RWPE2 (cell line): ENCODE measurements at regions not wholly inside any gene's neighbourhood (a gene's known extent, or its start where the extent isn't known, plus 50 kb on each side); places are given as distances from the start of the nearest gene placed in this dataset.
"Not testable (repeated sequence)": the region's sequence is repeated elsewhere in the genome, so short reads cannot be mapped to it uniquely, and the experiment has no call there.

Experiments used
- ATAC-seq: fragments of 200-7000 bp; cut with Tn5 transposase; 3 replicates; pipeline ENCODE4 v1.9.1; 2021; ENCODE audit warnings: low read depth
- DNase-seq: peaks from one replicate; pipeline ENCODE4 v3.0.0-alpha.2; 2020; ENCODE audit warnings: low spot score
- H3K27ac ChIP-seq: fragments of 450-650 bp; 2 replicates; pipeline ENCODE4 v1.5.1; 2017; ENCODE audit warnings: mild to moderate bottlenecking; ENCODE audit not compliant: poor library complexity, severe bottlenecking
- H3K27me3 ChIP-seq: fragments of 250-450 bp; sonication (Bioruptor Pico); 2 replicates; pipeline ENCODE4 v1.5.1; 2021; ENCODE audit warnings: mild to moderate bottlenecking, moderate library complexity; ENCODE audit not compliant: insufficient read depth, poor library complexity, severe bottlenecking
- H3K36me3 ChIP-seq: fragments of 250-450 bp; sonication (Bioruptor Pico); 2 replicates; pipeline ENCODE4 v1.5.1; 2020; ENCODE audit warnings: low read depth, mild to moderate bottlenecking, moderate library complexity
- H3K4me1 ChIP-seq: fragments of 250-450 bp; sonication (Bioruptor Pico); 2 replicates; pipeline ENCODE4 v1.5.1; 2021; ENCODE audit warnings: mild to moderate bottlenecking, moderate library complexity; ENCODE audit not compliant: insufficient read depth, poor library complexity, severe bottlenecking
- H3K4me3 ChIP-seq: fragments of 250-450 bp; sonication (Bioruptor Pico); 2 replicates; pipeline ENCODE4 v1.5.1; 2021; ENCODE audit warnings: mild to moderate bottlenecking, moderate library complexity; ENCODE audit not compliant: severe bottlenecking
- H3K9me3 ChIP-seq: fragments of 250-450 bp; sonication (Bioruptor Pico); 2 replicates; pipeline ENCODE4 v1.5.1; 2021; ENCODE audit warnings: mild to moderate bottlenecking, moderate library complexity; ENCODE audit not compliant: severe bottlenecking
- TF ChIP-seq, protein P1 (sequence below): fragments of 450-650 bp; IDR thresholded peaks from one replicate; pipeline ENCODE4 v1.5.1; 2017; ENCODE audit warnings: mild to moderate bottlenecking, moderate library complexity; ENCODE audit not compliant: poor library complexity, severe bottlenecking

- H3K4me1 ChIP-seq, result no peaks in the 10 kb centered on the region
- TF ChIP-seq, protein P1, sequence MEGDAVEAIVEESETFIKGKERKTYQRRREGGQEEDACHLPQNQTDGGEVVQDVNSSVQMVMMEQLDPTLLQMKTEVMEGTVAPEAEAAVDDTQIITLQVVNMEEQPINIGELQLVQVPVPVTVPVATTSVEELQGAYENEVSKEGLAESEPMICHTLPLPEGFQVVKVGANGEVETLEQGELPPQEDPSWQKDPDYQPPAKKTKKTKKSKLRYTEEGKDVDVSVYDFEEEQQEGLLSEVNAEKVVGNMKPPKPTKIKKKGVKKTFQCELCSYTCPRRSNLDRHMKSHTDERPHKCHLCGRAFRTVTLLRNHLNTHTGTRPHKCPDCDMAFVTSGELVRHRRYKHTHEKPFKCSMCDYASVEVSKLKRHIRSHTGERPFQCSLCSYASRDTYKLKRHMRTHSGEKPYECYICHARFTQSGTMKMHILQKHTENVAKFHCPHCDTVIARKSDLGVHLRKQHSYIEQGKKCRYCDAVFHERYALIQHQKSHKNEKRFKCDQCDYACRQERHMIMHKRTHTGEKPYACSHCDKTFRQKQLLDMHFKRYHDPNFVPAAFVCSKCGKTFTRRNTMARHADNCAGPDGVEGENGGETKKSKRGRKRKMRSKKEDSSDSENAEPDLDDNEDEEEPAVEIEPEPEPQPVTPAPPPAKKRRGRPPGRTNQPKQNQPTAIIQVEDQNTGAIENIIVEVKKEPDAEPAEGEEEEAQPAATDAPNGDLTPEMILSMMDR, result no peak
Observed at GRCh38 chr13:24984134-24984533, 111.8 kb upstream of the PABPC3 start.

GRCh38 chr13:24985107-24985506 is 110.8 kb upstream of the PABPC3 start:
- no peaks in the 10 kb centered on the region for H3K4me1 ChIP-seq
- H3K36me3 ChIP-seq, result no peaks in the 10 kb centered on the region
- no peaks in the 10 kb centered on the region for H3K9me3 ChIP-seq
- H3K27me3 ChIP-seq, result peaks cover 2% of the 10 kb centered on the region
- no peak for DNase-seq
- H3K27ac ChIP-seq, result no peak overlapping the region
- no peak overlapping the region for H3K4me3 ChIP-seq
- ATAC-seq, result no peak
- TF ChIP-seq, protein P1, result no peak

More at GRCh38 chr13:24984134-24984533, 111.8 kb upstream of the PABPC3 start:
- DNase-seq (no peak), ATAC-seq (no peak)
- Histone ChIP-seq H3K27ac (no peak overlapping the region), H3K4me3 (no peak overlapping the region), H3K9me3 (no peaks in the 10 kb centered on the region), H3K36me3 (no peaks in the 10 kb centered on the region), H3K27me3 (peaks cover 2% of the 10 kb centered on the region)

- TF ChIP-seq, protein P1, result no peak
- no peak for ATAC-seq
Observed at GRCh38 chr13:24985896-24986295, 110.0 kb upstream of the PABPC3 start.

GRCh38 chr13:24986826-24987225 is 109.1 kb upstream of the PABPC3 start:
- Histone ChIP-seq H3K9me3 (no peaks in the 10 kb centered on the region), H3K27me3 (peaks cover 2% of the 10 kb centered on the region), H3K4me3 (no peak overlapping the region), H3K36me3 (no peaks in the 10 kb centered on the region), H3K4me1 (no peaks in the 10 kb centered on the region), H3K27ac (no peak overlapping the region)
- TF ChIP-seq, protein P1, result no peak
- DNase-seq, result no peak
- no peak for ATAC-seq

More at GRCh38 chr13:24985896-24986295, 110.0 kb upstream of the PABPC3 start:
- Histone ChIP-seq H3K27me3 (peaks cover 2% of the 10 kb centered on the region), H3K4me3 (no peak overlapping the region), H3K36me3 (no peaks in the 10 kb centered on the region), H3K9me3 (no peaks in the 10 kb centered on the region), H3K4me1 (no peaks in the 10 kb centered on the region), H3K27ac (no peak overlapping the region)
- DNase-seq, result no peak

DNA sequence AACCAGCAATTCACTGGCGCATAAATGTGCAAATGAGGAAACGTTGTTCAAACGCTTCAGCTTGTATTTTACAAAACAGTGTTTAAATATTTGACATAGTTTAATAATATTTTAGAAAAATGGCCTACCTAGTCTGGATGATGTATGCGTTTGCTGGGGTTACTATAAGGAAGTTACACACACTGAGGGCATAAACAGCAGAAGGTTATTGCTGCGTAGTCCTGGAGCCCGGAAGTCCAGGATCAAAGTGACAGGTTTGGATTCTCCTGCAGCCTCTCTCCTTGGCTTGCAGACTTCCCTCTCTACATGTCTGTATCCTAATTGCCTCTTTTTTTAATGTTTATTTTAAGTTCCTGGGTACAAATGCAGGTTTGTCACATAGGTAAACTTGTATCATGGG is 106.0 kb upstream of the PABPC3 start:
- not testable (repeated sequence) for H3K36me3 ChIP-seq, H3K9me3 ChIP-seq, DNase-seq, H3K4me1 ChIP-seq, H3K27ac ChIP-seq, H3K27me3 ChIP-seq, ATAC-seq, H3K4me3 ChIP-seq

- not testable (repeated sequence) for H3K36me3 ChIP-seq, H3K4me3 ChIP-seq, H3K27ac ChIP-seq, H3K9me3 ChIP-seq, DNase-seq, ATAC-seq, H3K27me3 ChIP-seq, H3K4me1 ChIP-seq
Observed at GRCh38 chr13:24992946-24993345, 103.0 kb upstream of the PABPC3 start.
